ENCODE measurements at regions not wholly inside any gene's neighbourhood (a gene's known extent, or its start where the extent isn't known, plus 50 kb on each side); places are given as distances from the start of the nearest gene placed in this dataset.

DNA sequence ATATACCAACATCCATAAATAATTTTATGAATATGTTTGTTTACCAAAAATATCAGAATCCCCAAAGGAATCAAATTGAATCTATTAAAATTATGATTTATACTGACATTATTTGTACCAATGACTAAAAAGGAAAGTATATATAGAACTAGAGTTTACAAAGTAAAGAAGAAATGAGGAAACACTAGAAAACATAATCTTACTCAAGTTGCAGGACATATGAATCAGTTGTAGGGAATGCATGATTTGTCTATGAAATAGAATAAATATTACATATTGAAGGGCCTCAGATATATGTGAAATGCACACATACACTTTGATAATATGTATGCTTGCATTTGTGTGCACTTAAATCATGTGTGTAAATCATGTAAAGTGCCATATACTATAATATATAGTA is 1466.4 kb downstream of the EFNB2 start:
- no peak for DNase-seq (ENCODE audit: low spot score in 2 of 2, unreplicated experiment in 2 of 2)
- Mint-ChIP-seq H3K27ac (no peak overlapping the region), H3K27me3 (ENCODE audit: low read depth) (no peaks in the 10 kb centered on the region), H3K9me3 (peaks cover 4% of the 10 kb centered on the region), H3K4me3 (no peak overlapping the region), H3K36me3 (no peaks in the 10 kb centered on the region), H3K4me1 (no peaks in the 10 kb centered on the region)
- TF ChIP-seq, protein P1, sequence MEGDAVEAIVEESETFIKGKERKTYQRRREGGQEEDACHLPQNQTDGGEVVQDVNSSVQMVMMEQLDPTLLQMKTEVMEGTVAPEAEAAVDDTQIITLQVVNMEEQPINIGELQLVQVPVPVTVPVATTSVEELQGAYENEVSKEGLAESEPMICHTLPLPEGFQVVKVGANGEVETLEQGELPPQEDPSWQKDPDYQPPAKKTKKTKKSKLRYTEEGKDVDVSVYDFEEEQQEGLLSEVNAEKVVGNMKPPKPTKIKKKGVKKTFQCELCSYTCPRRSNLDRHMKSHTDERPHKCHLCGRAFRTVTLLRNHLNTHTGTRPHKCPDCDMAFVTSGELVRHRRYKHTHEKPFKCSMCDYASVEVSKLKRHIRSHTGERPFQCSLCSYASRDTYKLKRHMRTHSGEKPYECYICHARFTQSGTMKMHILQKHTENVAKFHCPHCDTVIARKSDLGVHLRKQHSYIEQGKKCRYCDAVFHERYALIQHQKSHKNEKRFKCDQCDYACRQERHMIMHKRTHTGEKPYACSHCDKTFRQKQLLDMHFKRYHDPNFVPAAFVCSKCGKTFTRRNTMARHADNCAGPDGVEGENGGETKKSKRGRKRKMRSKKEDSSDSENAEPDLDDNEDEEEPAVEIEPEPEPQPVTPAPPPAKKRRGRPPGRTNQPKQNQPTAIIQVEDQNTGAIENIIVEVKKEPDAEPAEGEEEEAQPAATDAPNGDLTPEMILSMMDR (IDR thresholded peaks at IDR 0.05; ENCODE audit: unreplicated experiment), result no peak

DNA sequence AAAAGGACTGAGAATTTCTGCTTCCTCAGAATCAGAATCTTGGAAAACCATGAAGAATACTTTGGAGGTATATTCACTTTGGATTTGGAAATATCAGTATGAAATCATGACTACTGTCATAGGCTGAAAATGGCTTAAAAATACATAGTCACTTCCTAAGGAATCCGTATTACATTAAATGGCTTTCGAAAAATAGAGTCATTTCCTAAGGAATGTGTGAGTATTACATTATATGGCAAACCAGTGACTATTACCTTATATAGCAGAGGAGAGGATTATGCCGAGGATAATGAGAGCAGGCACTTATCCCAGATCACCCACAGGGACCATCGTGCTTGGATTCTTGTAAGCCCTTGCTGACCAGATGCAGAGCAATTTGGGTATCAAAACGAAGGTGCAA is 1471.8 kb downstream of the EFNB2 start:
- no peaks in the 10 kb centered on the region for H3K36me3 Mint-ChIP-seq
- TF ChIP-seq, protein P1 (IDR thresholded peaks at IDR 0.05; ENCODE audit: unreplicated experiment), result no peak
- no peaks in the 10 kb centered on the region for H3K27me3 Mint-ChIP-seq (ENCODE audit: low read depth)
- no peaks in the 10 kb centered on the region for H3K4me1 Mint-ChIP-seq
- H3K9me3 Mint-ChIP-seq, result peaks cover 11% of the 10 kb centered on the region
- DNase-seq (ENCODE audit: low spot score in 2 of 2, unreplicated experiment in 2 of 2), result no peak
- H3K4me3 Mint-ChIP-seq, result no peak overlapping the region
- H3K27ac Mint-ChIP-seq, result no peak overlapping the region

DNA sequence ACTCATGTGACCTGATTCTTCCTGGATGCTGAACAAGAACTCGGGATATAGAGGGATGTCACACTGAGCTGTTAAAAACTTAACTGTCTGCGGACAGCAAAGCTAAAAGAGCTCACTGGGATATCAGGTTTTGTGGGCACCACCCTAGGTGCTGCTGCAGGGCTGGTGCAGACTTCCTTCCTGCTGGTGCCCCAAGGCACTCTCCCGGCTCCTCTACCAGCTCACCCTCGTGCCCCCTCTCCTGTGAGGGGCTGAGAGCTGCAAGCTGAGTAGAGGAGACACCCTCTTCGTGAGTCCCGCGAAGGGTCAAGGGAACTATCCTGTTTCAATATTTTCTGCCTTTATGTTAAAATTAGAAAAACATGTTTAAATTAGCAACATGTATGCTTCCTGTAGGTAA is 1475.7 kb downstream of the EFNB2 start:
- Mint-ChIP-seq H3K27ac (no peak overlapping the region), H3K36me3 (no peaks in the 10 kb centered on the region), H3K27me3 (ENCODE audit: low read depth) (no peaks in the 10 kb centered on the region), H3K4me3 (no peak overlapping the region), H3K9me3 (peaks cover 10% of the 10 kb centered on the region), H3K4me1 (peaks cover 3% of the 10 kb centered on the region)
- no peak for DNase-seq (ENCODE audit: low spot score in 2 of 2, unreplicated experiment in 2 of 2)
- TF ChIP-seq, protein P1 (IDR thresholded peaks at IDR 0.05; ENCODE audit: unreplicated experiment), result no peak

DNA sequence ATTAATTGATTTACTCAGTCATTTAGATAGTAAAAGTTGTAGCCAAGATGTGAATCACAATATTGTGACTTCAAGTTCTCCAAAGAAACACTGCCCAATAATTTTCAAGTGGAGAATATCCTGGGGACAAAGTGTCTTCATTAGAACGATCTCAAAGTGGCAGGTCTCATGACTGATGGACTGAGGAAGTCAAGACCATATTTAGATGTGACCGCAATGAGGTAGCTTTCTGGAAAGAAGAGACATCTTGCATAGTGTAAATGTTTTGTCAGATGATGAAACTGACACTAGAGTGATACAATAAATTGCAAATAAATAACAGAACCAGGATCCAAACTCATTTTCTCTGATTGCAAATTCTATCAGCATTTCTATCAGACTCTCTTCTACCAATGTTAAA is 1476.9 kb downstream of the EFNB2 start:
- no peak for DNase-seq (ENCODE audit: low spot score in 2 of 2, unreplicated experiment in 2 of 2)
- H3K4me3 Mint-ChIP-seq, result no peak overlapping the region
- H3K4me1 Mint-ChIP-seq, result peaks cover 11% of the 10 kb centered on the region
- peaks cover 10% of the 10 kb centered on the region for H3K9me3 Mint-ChIP-seq
- no peaks in the 10 kb centered on the region for H3K27me3 Mint-ChIP-seq (ENCODE audit: low read depth)
- TF ChIP-seq, protein P1 (IDR thresholded peaks at IDR 0.05; ENCODE audit: unreplicated experiment), result no peak
- H3K36me3 Mint-ChIP-seq, result no peaks in the 10 kb centered on the region
- no peak overlapping the region for H3K27ac Mint-ChIP-seq

DNA sequence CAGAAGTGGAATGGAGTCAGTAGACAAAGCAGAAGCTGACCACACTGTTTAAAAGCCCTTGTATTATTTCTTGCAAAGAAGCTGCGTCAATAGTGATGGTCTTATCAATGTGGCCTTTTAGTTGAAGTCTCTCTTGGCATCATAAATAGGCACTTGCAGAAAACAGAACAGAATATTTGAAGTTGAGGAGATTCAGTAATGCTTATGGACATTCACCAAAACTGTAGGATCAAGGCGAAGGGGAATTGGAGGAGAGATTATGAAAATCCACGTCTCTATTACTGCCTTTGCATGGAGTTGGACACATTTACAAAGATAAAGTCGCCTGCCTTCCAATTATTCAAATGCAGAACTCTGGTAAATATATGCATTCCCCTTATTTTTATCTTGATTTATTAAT is 1482.8 kb downstream of the EFNB2 start:
- DNase-seq (ENCODE audit: low spot score in 2 of 2, unreplicated experiment in 2 of 2), result no peak
- H3K36me3 Mint-ChIP-seq, result no peaks in the 10 kb centered on the region
- H3K4me1 Mint-ChIP-seq, result peaks cover 28% of the 10 kb centered on the region
- TF ChIP-seq, protein P1 (IDR thresholded peaks at IDR 0.05; ENCODE audit: unreplicated experiment), result no peak
- H3K27me3 Mint-ChIP-seq (ENCODE audit: low read depth), result no peaks in the 10 kb centered on the region
- peaks cover 4% of the 10 kb centered on the region for H3K9me3 Mint-ChIP-seq
- H3K27ac Mint-ChIP-seq, result no peak overlapping the region
- H3K4me3 Mint-ChIP-seq, result no peak overlapping the region

DNA sequence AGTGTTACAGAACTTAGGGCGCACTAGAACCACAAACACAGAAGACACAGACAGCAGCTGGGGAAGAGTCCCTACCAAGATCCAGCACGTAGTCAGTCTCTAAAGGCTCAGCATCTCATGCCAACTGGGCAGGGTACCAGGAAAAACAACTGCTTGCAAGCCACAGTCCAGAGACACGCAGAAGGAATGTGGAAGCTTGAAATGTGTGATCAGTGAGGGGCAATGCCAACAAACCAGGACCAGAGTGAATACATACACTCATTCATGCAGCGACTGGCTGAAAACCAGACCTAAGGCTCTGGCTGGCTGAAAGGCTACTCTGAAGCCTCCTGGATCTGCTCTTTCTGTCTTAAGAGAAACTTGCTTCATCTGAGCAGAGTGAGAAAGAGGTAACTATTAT is 1484.8 kb downstream of the EFNB2 start:
- Mint-ChIP-seq H3K9me3 (peaks cover 17% of the 10 kb centered on the region), H3K27me3 (ENCODE audit: low read depth) (no peaks in the 10 kb centered on the region), H3K4me3 (no peak overlapping the region), H3K27ac (no peak overlapping the region), H3K4me1 (peaks cover 30% of the 10 kb centered on the region), H3K36me3 (no peaks in the 10 kb centered on the region)
- TF ChIP-seq, protein P1 (IDR thresholded peaks at IDR 0.05; ENCODE audit: unreplicated experiment), result no peak
- DNase-seq (ENCODE audit: low spot score in 2 of 2, unreplicated experiment in 2 of 2), result no peak
